DMS 273 (cell line): ENCODE measurements at regions not wholly inside any gene's neighbourhood (a gene's known extent, or its start where the extent isn't known, plus 50 kb on each side); places are given as distances from the start of the nearest gene placed in this dataset.
A peak's percentile ranks its signal among the peaks of the same experiment; 100 is the strongest.

Experiments used
- DNase-seq: peaks from one replicate; lab custom pipeline; 2025; ENCODE audit not compliant: unreplicated experiment; lab: John Stamatoyannopoulos, UW

- no peak for DNase-seq
Measured at GRCh38 chr2:103268841-103269498, 507.1 kb downstream of the TMEM182 start.

- DNase-seq = no peak
Measured at GRCh38 chr2:103276869-103277268, 515.0 kb downstream of the TMEM182 start.

GRCh38 chr2:103284750-103285149, 522.9 kb downstream of the TMEM182 start:
- DNase-seq = no peak

- no peak for DNase-seq
Measured at GRCh38 chr2:103285354-103285753, 523.5 kb downstream of the TMEM182 start.

- no peak for DNase-seq
Measured at GRCh38 chr2:103287746-103288145, 525.9 kb downstream of the TMEM182 start.

- DNase-seq = peak; percentile 77
Measured at GRCh38 chr2:103288696-103289095, 526.9 kb downstream of the TMEM182 start.

- DNase-seq = peak; percentile 71
Measured at GRCh38 chr2:103289105-103289725, 527.4 kb downstream of the TMEM182 start.

- peak; percentile 57 for DNase-seq
Measured at GRCh38 chr2:103292573-103292972, 530.7 kb downstream of the TMEM182 start.

GRCh38 chr2:103293067-103293741, 531.4 kb downstream of the TMEM182 start:
- no peak for DNase-seq

GRCh38 chr2:103293742-103294077, 531.9 kb downstream of the TMEM182 start:
- no peak for DNase-seq

- DNase-seq = no peak
Measured at GRCh38 chr2:103294420-103294819, 532.6 kb downstream of the TMEM182 start.

GRCh38 chr2:103295591-103295990, 533.8 kb downstream of the TMEM182 start:
- DNase-seq = peak; percentile 26

- DNase-seq = no peak
Measured at GRCh38 chr2:103324671-103325070, 562.8 kb downstream of the TMEM182 start.

- peak; percentile 8 for DNase-seq
Measured at GRCh38 chr2:103327386-103327785, 565.6 kb downstream of the TMEM182 start.

GRCh38 chr2:103327966-103328365, 566.1 kb downstream of the TMEM182 start:
- DNase-seq = no peak

GRCh38 chr2:103335403-103335802, 573.6 kb downstream of the TMEM182 start:
- no peak for DNase-seq

GRCh38 chr2:103338819-103339218, 577.0 kb downstream of the TMEM182 start:
- DNase-seq = peak; percentile 13

GRCh38 chr2:103346780-103347179, 584.9 kb downstream of the TMEM182 start:
- DNase-seq = no peak

GRCh38 chr2:103353774-103354173, 591.9 kb downstream of the TMEM182 start:
- DNase-seq = no peak

GRCh38 chr2:103355287-103355686, 593.5 kb downstream of the TMEM182 start:
- DNase-seq = no peak

GRCh38 chr2:103361712-103362111, 599.9 kb downstream of the TMEM182 start:
- DNase-seq = no peak

- no peak for DNase-seq
Measured at GRCh38 chr2:103363639-103364038, 601.8 kb downstream of the TMEM182 start.
